OCI-LY3 (cell line): ENCODE measurements at regions not wholly inside any gene's neighbourhood (a gene's known extent, or its start where the extent isn't known, plus 50 kb on each side); places are given as distances from the start of the nearest gene placed in this dataset.

ENCODE experiments used
- EZH2phosphoT487 ChIP-seq: fragments of 200-600 bp; shearing (Covaris generic); IDR thresholded peaks from 2 replicates; pipeline ENCODE4 v1.6.1; 2018; ENCODE audit warnings: antibody characterized with exemption, mixed run types, low read depth
- TF ChIP-seq, protein P1 (sequence below): fragments of 200-600, 300-600 bp; sonication (generic); IDR thresholded peaks from 2 replicates; pipeline ENCODE4 v1.5.1; 2014; ENCODE audit warnings: antibody characterized with exemption, low read length, low read depth

DNA sequence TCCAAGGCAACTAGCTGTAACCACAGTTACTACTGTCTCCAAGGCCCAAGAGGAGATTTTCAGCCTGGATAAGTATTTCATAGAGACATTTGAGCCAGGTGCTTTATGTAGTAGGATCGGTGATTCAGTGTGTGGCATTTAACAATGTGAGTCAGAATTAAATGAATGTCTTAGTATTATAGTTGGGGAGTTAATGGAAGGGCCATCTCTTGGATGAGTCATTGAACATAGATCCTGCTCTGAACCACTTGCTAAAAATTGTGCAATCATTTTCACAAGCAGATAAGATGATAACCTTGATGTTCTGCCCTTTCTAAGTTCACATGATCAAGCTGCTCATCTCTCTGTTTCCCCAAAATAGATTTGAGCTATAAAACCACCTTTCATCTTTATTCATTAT is 668.9 kb upstream of the CITED2 start:
- TF ChIP-seq, protein P1, sequence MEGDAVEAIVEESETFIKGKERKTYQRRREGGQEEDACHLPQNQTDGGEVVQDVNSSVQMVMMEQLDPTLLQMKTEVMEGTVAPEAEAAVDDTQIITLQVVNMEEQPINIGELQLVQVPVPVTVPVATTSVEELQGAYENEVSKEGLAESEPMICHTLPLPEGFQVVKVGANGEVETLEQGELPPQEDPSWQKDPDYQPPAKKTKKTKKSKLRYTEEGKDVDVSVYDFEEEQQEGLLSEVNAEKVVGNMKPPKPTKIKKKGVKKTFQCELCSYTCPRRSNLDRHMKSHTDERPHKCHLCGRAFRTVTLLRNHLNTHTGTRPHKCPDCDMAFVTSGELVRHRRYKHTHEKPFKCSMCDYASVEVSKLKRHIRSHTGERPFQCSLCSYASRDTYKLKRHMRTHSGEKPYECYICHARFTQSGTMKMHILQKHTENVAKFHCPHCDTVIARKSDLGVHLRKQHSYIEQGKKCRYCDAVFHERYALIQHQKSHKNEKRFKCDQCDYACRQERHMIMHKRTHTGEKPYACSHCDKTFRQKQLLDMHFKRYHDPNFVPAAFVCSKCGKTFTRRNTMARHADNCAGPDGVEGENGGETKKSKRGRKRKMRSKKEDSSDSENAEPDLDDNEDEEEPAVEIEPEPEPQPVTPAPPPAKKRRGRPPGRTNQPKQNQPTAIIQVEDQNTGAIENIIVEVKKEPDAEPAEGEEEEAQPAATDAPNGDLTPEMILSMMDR: no peak
- no peak for TF ChIP-seq EZH2phosphoT487
